ENCODE measurements at regions not wholly inside any gene's neighbourhood (a gene's known extent, or its start where the extent isn't known, plus 50 kb on each side); places are given as distances from the start of the nearest gene placed in this dataset.

DNA sequence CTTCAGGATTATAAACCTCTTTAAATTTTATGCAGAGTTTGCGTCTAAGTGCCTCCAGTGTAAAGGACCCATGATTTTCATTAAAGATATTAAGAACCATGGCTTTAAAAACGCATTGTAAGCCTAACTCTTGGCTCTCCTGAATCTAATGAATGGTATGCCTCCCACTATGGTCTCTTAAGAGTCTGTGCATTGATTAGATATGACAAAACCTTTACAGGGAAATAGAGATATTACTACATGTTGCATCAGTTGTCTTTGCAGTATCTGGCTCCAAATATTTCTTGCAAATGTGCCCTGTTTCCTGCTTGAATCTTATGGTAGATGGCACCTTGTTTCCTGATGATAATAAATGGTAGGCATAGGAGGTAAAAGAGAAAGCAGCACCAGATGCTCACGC is 189.3 kb upstream of the FSHR start:
- TF ChIP-seq, protein P1, sequence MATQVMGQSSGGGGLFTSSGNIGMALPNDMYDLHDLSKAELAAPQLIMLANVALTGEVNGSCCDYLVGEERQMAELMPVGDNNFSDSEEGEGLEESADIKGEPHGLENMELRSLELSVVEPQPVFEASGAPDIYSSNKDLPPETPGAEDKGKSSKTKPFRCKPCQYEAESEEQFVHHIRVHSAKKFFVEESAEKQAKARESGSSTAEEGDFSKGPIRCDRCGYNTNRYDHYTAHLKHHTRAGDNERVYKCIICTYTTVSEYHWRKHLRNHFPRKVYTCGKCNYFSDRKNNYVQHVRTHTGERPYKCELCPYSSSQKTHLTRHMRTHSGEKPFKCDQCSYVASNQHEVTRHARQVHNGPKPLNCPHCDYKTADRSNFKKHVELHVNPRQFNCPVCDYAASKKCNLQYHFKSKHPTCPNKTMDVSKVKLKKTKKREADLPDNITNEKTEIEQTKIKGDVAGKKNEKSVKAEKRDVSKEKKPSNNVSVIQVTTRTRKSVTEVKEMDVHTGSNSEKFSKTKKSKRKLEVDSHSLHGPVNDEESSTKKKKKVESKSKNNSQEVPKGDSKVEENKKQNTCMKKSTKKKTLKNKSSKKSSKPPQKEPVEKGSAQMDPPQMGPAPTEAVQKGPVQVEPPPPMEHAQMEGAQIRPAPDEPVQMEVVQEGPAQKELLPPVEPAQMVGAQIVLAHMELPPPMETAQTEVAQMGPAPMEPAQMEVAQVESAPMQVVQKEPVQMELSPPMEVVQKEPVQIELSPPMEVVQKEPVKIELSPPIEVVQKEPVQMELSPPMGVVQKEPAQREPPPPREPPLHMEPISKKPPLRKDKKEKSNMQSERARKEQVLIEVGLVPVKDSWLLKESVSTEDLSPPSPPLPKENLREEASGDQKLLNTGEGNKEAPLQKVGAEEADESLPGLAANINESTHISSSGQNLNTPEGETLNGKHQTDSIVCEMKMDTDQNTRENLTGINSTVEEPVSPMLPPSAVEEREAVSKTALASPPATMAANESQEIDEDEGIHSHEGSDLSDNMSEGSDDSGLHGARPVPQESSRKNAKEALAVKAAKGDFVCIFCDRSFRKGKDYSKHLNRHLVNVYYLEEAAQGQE (IDR thresholded peaks at IDR 0.05; ENCODE audit: low read depth, low read length) = no peak
- no peak for TF ChIP-seq EP300 (IDR thresholded peaks at IDR 0.05; ENCODE audit: borderline replicate concordance in 1 of 2, low read depth in 1 of 2, low read length in 1 of 2)

Data from SK-N-SH (cell line).